ENCODE measurements at regions not wholly inside any gene's neighbourhood (a gene's known extent, or its start where the extent isn't known, plus 50 kb on each side); places are given as distances from the start of the nearest gene placed in this dataset.
"Not testable (repeated sequence)": the region's sequence is repeated elsewhere in the genome, so short reads cannot be mapped to it uniquely, and the experiment has no call there.

GRCh38 chr15:22268654-22269053 is 188.3 kb downstream of the OR4M2 start:
- not testable (repeated sequence) for H4K91ac ChIP-seq (ENCODE audit: low read depth, low read length, poor library complexity); H2AK5ac ChIP-seq (ENCODE audit: low read depth, low read length); H2BK120ac ChIP-seq (ENCODE audit: low read depth, low read length); H3K4me2 ChIP-seq (ENCODE audit: insufficient read depth, low read length, poor library complexity, severe bottlenecking); H3K4me3 ChIP-seq (ENCODE audit: low read length in 2 of 2); H3K36me3 ChIP-seq (replicated peaks in 1 of 2; ENCODE audit: control insufficient read depth in 2 of 2, insufficient read depth in 2 of 2, low read length in 2 of 2); H3K18ac ChIP-seq (ENCODE audit: low read length); H2BK15ac ChIP-seq (ENCODE audit: low read length); H3K27ac ChIP-seq (replicated peaks; ENCODE audit: low read length); H3K79me1 ChIP-seq (ENCODE audit: low read depth, low read length); H2BK5ac ChIP-seq (ENCODE audit: low read length); H3K14ac ChIP-seq (ENCODE audit: low read length); DNase-seq (ENCODE audit: low spot score); H3K9ac ChIP-seq (ENCODE audit: low read depth, low read length, poor library complexity); H2AFZ ChIP-seq (ENCODE audit: low read length); H2BK12ac ChIP-seq (ENCODE audit: low read length); H4K8ac ChIP-seq (ENCODE audit: low read depth, low read length); H3K23ac ChIP-seq (ENCODE audit: low read depth, low read length, poor library complexity); H3K4ac ChIP-seq (ENCODE audit: low read length); H3K9me3 ChIP-seq (replicated peaks in 1 of 2; ENCODE audit: control insufficient read depth in 2 of 2, insufficient read depth in 1 of 2, low read depth in 1 of 2, low read length in 2 of 2); H3K4me1 ChIP-seq (ENCODE audit: control insufficient read depth in 2 of 2, insufficient read depth in 1 of 2, low read depth in 1 of 2, low read length in 2 of 2)
- no CpG with 5 or more reads among the region's 6 CpGs for WGBS, 2 donors (ENCODE audit: extremely low coverage in 2 of 2, insufficient read length in 2 of 2, insufficient replicate concordance in 1 of 2)
- peaks cover 0 to 11% (median 0%) of the 10 kb centered on the region in 3 experiments for H3K27me3 ChIP-seq (ENCODE audit: control insufficient read depth in 3 of 3, insufficient read depth in 3 of 3, low read depth in 1 of 3, low read length in 3 of 3)

GRCh38 chr15:22272286-22273160 is 186.2 kb upstream of the GOLGA6L22 start:
- not testable (repeated sequence) for H3K79me1 ChIP-seq (ENCODE audit: low read depth, low read length); DNase-seq (ENCODE audit: low spot score); H3K4me3 ChIP-seq (ENCODE audit: low read length in 2 of 2); H3K4me1 ChIP-seq (ENCODE audit: control insufficient read depth in 2 of 2, insufficient read depth in 1 of 2, low read depth in 1 of 2, low read length in 2 of 2); H3K27ac ChIP-seq (replicated peaks; ENCODE audit: low read length); H4K8ac ChIP-seq (ENCODE audit: low read depth, low read length); H3K27me3 ChIP-seq (ENCODE audit: control insufficient read depth in 3 of 3, insufficient read depth in 3 of 3, low read depth in 1 of 3, low read length in 3 of 3); H3K14ac ChIP-seq (ENCODE audit: low read length); H2BK120ac ChIP-seq (ENCODE audit: low read depth, low read length); H3K23ac ChIP-seq (ENCODE audit: low read depth, low read length, poor library complexity); H3K9ac ChIP-seq (ENCODE audit: low read depth, low read length, poor library complexity); H3K36me3 ChIP-seq (replicated peaks in 1 of 2; ENCODE audit: control insufficient read depth in 2 of 2, insufficient read depth in 2 of 2, low read length in 2 of 2); H2AFZ ChIP-seq (ENCODE audit: low read length); H3K9me3 ChIP-seq (replicated peaks in 1 of 2; ENCODE audit: control insufficient read depth in 2 of 2, insufficient read depth in 1 of 2, low read depth in 1 of 2, low read length in 2 of 2); H3K18ac ChIP-seq (ENCODE audit: low read length); H2BK12ac ChIP-seq (ENCODE audit: low read length); H2AK5ac ChIP-seq (ENCODE audit: low read depth, low read length); H4K91ac ChIP-seq (ENCODE audit: low read depth, low read length, poor library complexity); H3K4me2 ChIP-seq (ENCODE audit: insufficient read depth, low read length, poor library complexity, severe bottlenecking); H2BK15ac ChIP-seq (ENCODE audit: low read length); H3K4ac ChIP-seq (ENCODE audit: low read length); H2BK5ac ChIP-seq (ENCODE audit: low read length)
- no CpG with 5 or more reads among the region's 29 CpGs for WGBS, 2 donors (ENCODE audit: extremely low coverage in 2 of 2, insufficient read length in 2 of 2, insufficient replicate concordance in 1 of 2)

DNA sequence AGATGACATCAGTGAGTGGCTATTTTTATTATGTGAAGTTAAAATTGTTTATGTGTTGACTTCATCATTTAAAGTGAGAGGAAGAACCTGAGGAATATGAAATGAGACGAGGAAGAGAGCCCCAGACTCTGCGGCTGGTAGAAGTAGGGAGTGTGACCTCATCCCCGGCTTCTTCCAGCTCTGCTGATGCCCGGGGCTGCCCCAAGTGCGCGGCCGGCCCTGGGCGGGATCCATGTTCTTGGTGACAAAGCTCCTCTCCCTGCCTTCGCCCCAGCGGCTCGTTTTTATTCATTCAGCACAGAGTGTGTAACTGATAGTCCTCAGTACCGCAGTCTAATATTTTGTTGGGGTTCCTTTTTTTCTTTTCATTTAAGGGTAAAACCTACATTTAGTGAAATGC is 185.5 kb upstream of the GOLGA6L22 start:
- H3K4me3 ChIP-seq (ENCODE audit: low read length in 2 of 2); H3K79me1 ChIP-seq (ENCODE audit: low read depth, low read length); H3K14ac ChIP-seq (ENCODE audit: low read length); H4K8ac ChIP-seq (ENCODE audit: low read depth, low read length); H3K4ac ChIP-seq (ENCODE audit: low read length); H3K9ac ChIP-seq (ENCODE audit: low read depth, low read length, poor library complexity); DNase-seq (ENCODE audit: low spot score); H3K4me1 ChIP-seq (ENCODE audit: control insufficient read depth in 2 of 2, insufficient read depth in 1 of 2, low read depth in 1 of 2, low read length in 2 of 2); H3K4me2 ChIP-seq (ENCODE audit: insufficient read depth, low read length, poor library complexity, severe bottlenecking); H3K36me3 ChIP-seq (replicated peaks in 1 of 2; ENCODE audit: control insufficient read depth in 2 of 2, insufficient read depth in 2 of 2, low read length in 2 of 2); H3K27ac ChIP-seq (replicated peaks; ENCODE audit: low read length); H3K9me3 ChIP-seq (replicated peaks in 1 of 2; ENCODE audit: control insufficient read depth in 2 of 2, insufficient read depth in 1 of 2, low read depth in 1 of 2, low read length in 2 of 2); H2BK12ac ChIP-seq (ENCODE audit: low read length); H2BK120ac ChIP-seq (ENCODE audit: low read depth, low read length); H3K23ac ChIP-seq (ENCODE audit: low read depth, low read length, poor library complexity); H3K18ac ChIP-seq (ENCODE audit: low read length); H4K91ac ChIP-seq (ENCODE audit: low read depth, low read length, poor library complexity); H2BK15ac ChIP-seq (ENCODE audit: low read length); H3K27me3 ChIP-seq (ENCODE audit: control insufficient read depth in 3 of 3, insufficient read depth in 3 of 3, low read depth in 1 of 3, low read length in 3 of 3); H2AFZ ChIP-seq (ENCODE audit: low read length); H2BK5ac ChIP-seq (ENCODE audit: low read length); H2AK5ac ChIP-seq (ENCODE audit: low read depth, low read length): not testable (repeated sequence)
- no CpG with 5 or more reads among the region's 12 CpGs for WGBS, 2 donors (ENCODE audit: extremely low coverage in 2 of 2, insufficient read length in 2 of 2, insufficient replicate concordance in 1 of 2)

DNA sequence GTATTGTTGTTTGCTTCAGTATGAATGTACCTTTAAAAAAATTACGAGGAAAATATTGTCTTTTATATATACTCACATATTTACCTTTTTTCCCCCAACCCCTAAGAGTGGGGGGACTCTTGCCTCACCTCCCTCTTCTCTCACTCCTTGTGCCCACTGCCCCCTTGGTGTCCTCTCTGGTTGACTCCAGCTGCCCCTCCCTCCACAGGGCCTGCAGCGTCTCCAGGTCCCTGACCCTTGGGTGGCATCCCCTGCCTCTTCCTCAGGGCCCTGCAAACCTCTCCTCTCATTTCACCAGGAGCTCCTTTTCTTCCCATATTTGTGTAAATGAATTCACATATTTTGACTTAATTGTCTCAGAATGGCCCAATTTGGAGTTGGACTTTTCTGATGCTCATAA is 184.3 kb upstream of the GOLGA6L22 start:
- H3K4me3 ChIP-seq (ENCODE audit: low read length in 2 of 2); H2BK5ac ChIP-seq (ENCODE audit: low read length); H3K9ac ChIP-seq (ENCODE audit: low read depth, low read length, poor library complexity); H3K36me3 ChIP-seq (replicated peaks in 1 of 2; ENCODE audit: control insufficient read depth in 2 of 2, insufficient read depth in 2 of 2, low read length in 2 of 2); DNase-seq (ENCODE audit: low spot score); H3K9me3 ChIP-seq (replicated peaks in 1 of 2; ENCODE audit: control insufficient read depth in 2 of 2, insufficient read depth in 1 of 2, low read depth in 1 of 2, low read length in 2 of 2); H4K8ac ChIP-seq (ENCODE audit: low read depth, low read length); H3K4me2 ChIP-seq (ENCODE audit: insufficient read depth, low read length, poor library complexity, severe bottlenecking); H2AK5ac ChIP-seq (ENCODE audit: low read depth, low read length); H3K4me1 ChIP-seq (ENCODE audit: control insufficient read depth in 2 of 2, insufficient read depth in 1 of 2, low read depth in 1 of 2, low read length in 2 of 2); H3K14ac ChIP-seq (ENCODE audit: low read length); H3K27ac ChIP-seq (replicated peaks; ENCODE audit: low read length); H3K18ac ChIP-seq (ENCODE audit: low read length); H4K91ac ChIP-seq (ENCODE audit: low read depth, low read length, poor library complexity); H2AFZ ChIP-seq (ENCODE audit: low read length); H3K27me3 ChIP-seq (ENCODE audit: control insufficient read depth in 3 of 3, insufficient read depth in 3 of 3, low read depth in 1 of 3, low read length in 3 of 3); H2BK120ac ChIP-seq (ENCODE audit: low read depth, low read length); H3K23ac ChIP-seq (ENCODE audit: low read depth, low read length, poor library complexity); H2BK15ac ChIP-seq (ENCODE audit: low read length); H3K4ac ChIP-seq (ENCODE audit: low read length); H2BK12ac ChIP-seq (ENCODE audit: low read length); H3K79me1 ChIP-seq (ENCODE audit: low read depth, low read length): not testable (repeated sequence)
- no CpG with 5 or more reads among the region's 2 CpGs for WGBS, 2 donors (ENCODE audit: extremely low coverage in 2 of 2, insufficient read length in 2 of 2, insufficient replicate concordance in 1 of 2)

All from neuronal stem cell (in vitro differentiated cells).